NCI-H2227 treated with DMSO at 0.1 percent for 48 hours (cell line): ENCODE measurements at regions not wholly inside any gene's neighbourhood (a gene's known extent, or its start where the extent isn't known, plus 50 kb on each side); places are given as distances from the start of the nearest gene placed in this dataset.

Experiments
- DNase-seq: peaks from one replicate; lab custom pipeline; 2025; lab: John Stamatoyannopoulos, UW

- no peak for DNase-seq
Measured at GRCh38 chr15:37581866-37582532, 352.4 kb upstream of the TMCO5A start.

- DNase-seq: no peak
Measured at GRCh38 chr15:37582852-37583251, 351.6 kb upstream of the TMCO5A start.

GRCh38 chr15:37586011-37586583, 348.3 kb upstream of the TMCO5A start:
- no peak for DNase-seq

GRCh38 chr15:37586976-37587375, 347.5 kb upstream of the TMCO5A start:
- no peak for DNase-seq

- DNase-seq: no peak
Measured at GRCh38 chr15:37594417-37594816, 340.0 kb upstream of the TMCO5A start.

GRCh38 chr15:37595426-37595970, 338.9 kb upstream of the TMCO5A start:
- DNase-seq: no peak

- no peak for DNase-seq
Measured at GRCh38 chr15:37599156-37599555, 335.3 kb upstream of the TMCO5A start.

GRCh38 chr15:37616215-37616614, 318.2 kb upstream of the TMCO5A start:
- DNase-seq: no peak

GRCh38 chr15:37618353-37618752, 316.1 kb upstream of the TMCO5A start:
- DNase-seq: no peak

- DNase-seq: no peak
Measured at GRCh38 chr15:37619358-37620042, 314.9 kb upstream of the TMCO5A start.

- no peak for DNase-seq
Measured at GRCh38 chr15:37625576-37625975, 308.9 kb upstream of the TMCO5A start.

GRCh38 chr15:37628507-37628906, 305.9 kb upstream of the TMCO5A start:
- DNase-seq: no peak

- DNase-seq: no peak
Measured at GRCh38 chr15:37636736-37637135, 297.7 kb upstream of the TMCO5A start.

- no peak for DNase-seq
Measured at GRCh38 chr15:37638116-37638515, 296.3 kb upstream of the TMCO5A start.

GRCh38 chr15:37638691-37639090, 295.7 kb upstream of the TMCO5A start:
- DNase-seq: no peak

- no peak for DNase-seq
Measured at GRCh38 chr15:37652646-37653417, 281.6 kb upstream of the TMCO5A start.

GRCh38 chr15:37678124-37678523, 256.3 kb upstream of the TMCO5A start:
- DNase-seq: no peak

GRCh38 chr15:37679627-37680026, 254.8 kb upstream of the TMCO5A start:
- no peak for DNase-seq

- no peak for DNase-seq
Measured at GRCh38 chr15:37682304-37682703, 252.1 kb upstream of the TMCO5A start.

- no peak for DNase-seq
Measured at GRCh38 chr15:37691911-37692310, 242.5 kb upstream of the TMCO5A start.

- DNase-seq: no peak
Measured at GRCh38 chr15:37693926-37694325, 240.5 kb upstream of the TMCO5A start.

GRCh38 chr15:37695719-37696118, 238.7 kb upstream of the TMCO5A start:
- no peak for DNase-seq
